Colon (tissue), 2 donors: ENCODE measurements at regions not wholly inside any gene's neighbourhood (a gene's known extent, or its start where the extent isn't known, plus 50 kb on each side); places are given as distances from the start of the nearest gene placed in this dataset.
"Not testable (repeated sequence)": the region's sequence is repeated elsewhere in the genome, so short reads cannot be mapped to it uniquely, and the experiment has no call there.

Experiments used
- FAIRE-seq: peaks from 2 replicates; lab custom pipeline; 2012; peaks lifted over from hg19 to GRCh38; lab: Jason Lieb, UNC
- donor health status: control.
- donor health status: control.

GRCh38 chr3:112736805-112737566 is 96.0 kb upstream of the CCDC80 start:
- no peak for FAIRE-seq

GRCh38 chr3:112736386-112736785 is 95.4 kb upstream of the CCDC80 start:
- FAIRE-seq = no peak

GRCh38 chr3:112735926-112736325 is 95.0 kb upstream of the CCDC80 start:
- no peak for FAIRE-seq

DNA sequence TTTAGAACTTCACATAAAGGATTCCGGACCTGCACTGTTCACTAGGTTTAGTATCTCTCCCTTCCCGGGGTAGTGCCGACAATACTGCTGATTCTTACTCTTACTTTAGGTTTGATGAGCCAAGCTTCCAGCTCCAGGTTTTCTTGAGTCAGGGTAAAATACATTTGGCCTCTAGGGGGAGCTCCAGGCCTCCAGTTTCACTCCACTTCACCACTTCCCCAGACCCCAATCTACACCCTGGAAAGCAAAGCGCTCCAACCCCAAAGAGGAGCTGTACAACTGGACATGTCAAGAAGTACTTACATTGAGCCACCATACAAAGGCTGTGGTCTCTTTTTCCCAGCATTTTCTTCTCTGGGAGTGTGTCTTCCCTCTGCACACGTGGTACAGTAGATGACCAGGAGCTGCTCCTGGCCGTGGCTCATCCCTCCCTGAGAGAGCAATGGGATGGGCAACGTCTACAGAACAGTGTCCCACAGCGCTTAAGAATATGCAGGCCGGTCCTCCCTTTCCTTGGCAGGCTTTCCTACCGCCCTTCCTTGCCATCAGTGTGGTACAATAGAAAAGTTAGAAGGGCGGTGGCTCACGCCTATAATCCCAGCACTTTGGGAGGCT is 93.9 kb upstream of the CCDC80 start:
- FAIRE-seq = no peak

- no peak for FAIRE-seq
Measured at GRCh38 chr3:112734171-112734570, 93.2 kb upstream of the CCDC80 start.

DNA sequence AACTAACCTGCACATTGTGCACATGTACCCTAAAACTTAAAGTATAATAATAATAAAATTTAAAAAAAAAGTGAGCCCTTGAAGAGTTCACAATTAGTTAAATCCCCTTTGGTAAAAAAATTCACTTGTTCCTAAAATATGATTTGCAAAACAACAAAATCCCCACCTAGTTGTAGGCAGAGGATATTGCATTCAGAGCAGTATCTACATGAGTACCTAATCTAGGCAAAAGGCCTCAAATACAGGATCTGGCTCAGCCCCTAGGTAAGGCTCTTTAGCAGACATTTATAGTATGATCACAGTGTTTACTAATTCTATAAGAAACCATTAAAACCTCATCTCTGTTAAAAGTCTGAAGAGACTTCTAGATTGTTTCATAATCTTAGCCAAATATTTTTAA is 89.3 kb upstream of the CCDC80 start:
- no peak for FAIRE-seq

DNA sequence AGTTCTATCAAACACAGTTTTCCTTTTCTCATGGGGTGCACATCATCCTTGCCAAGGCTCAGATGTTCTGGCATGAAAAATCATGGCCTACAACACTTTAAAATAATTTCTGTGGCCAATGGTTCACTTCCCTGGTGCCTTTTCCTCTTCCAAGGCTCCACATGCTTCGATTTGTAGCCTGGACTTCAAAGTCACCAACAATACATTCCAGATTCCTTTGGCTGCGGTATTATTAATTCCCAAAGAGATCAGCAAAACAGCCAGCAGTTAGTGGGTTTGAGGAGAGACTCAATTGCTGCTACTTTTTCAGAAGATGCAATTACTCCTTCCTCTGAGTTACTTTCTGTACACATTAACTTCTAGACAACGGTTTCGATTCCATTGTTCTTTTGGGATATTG is 80.3 kb upstream of the CCDC80 start:
- no peak for FAIRE-seq

- no peak for FAIRE-seq
Measured at GRCh38 chr3:112718967-112719366, 78.0 kb upstream of the CCDC80 start.

GRCh38 chr3:112718516-112718915 is 77.6 kb upstream of the CCDC80 start:
- FAIRE-seq = no peak

GRCh38 chr3:112709911-112710310 is 69.0 kb upstream of the CCDC80 start:
- no peak for FAIRE-seq

DNA sequence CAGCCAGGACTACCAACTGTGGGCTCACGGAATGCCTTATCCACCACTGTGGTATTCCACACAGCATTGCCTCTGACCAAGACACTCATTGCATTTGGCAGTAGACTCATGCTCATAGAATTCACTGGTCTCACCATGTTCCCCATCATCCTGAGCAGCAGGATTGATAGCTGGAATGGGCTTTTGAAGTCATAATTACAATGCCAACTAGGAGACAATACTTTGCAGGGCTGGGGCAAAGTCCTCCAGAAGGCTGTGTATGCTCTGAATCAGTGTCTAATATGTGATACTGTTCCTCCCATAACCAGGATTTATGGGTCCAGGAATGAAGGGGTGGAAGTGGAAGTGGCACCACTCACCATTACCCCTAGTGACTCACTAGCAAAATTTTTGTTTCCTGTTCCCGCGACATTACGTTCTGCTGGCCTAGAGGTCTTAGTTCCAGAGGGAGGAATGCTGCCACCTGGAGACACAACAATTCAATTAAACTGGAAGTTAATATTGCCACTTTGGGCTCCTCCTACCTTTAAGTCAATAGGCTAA is 58.6 kb upstream of the CCDC80 start:
- no peak for FAIRE-seq

DNA sequence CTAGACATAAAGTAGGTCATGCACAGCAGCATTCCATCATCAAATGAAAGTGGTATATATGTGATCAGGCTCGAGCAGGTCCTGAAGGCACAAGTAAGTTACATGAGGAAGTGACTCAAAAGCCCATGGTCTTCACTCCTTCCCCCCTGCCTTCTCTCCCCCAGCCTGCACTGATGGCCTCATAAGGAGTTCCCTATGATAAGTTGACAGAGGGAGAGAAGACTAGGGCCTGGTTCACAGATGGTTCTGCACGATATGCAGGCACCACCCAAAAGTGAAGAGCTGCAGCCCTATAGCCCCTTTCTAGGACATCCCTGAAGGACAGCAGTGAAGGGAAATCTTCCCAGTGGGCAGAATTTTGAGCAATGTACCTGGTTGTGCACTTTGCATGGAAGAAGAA is 57.5 kb upstream of the CCDC80 start:
- not testable (repeated sequence) for FAIRE-seq

- FAIRE-seq = not testable (repeated sequence)
Measured at GRCh38 chr3:112696244-112696643, 55.3 kb upstream of the CCDC80 start.

- FAIRE-seq = not testable (repeated sequence)
Measured at GRCh38 chr3:112695377-112696108, 54.6 kb upstream of the CCDC80 start.

- not testable (repeated sequence) for FAIRE-seq
Measured at GRCh38 chr3:112694906-112695305, 54.0 kb upstream of the CCDC80 start.

DNA sequence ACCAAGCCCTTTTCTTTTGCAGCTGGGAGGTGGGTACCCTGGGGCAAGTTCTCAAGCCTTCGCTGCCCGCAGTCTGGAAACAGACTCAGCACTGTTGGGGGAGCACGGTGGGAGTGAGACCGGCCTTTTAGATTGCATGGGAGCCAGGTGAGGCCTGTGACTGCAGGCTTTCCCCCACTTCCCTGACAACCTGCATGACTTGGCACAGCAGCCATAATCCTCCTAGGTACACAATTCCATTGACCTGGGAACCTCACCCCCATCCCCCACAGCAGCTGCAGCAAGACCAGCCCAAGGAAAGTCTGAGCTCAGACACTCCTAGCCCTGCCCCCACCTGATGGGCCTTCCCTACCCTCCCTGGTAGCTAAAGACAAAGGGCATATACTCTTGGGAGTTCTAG is 52.2 kb upstream of the CCDC80 start:
- FAIRE-seq = no peak
